ENCODE measurements at regions not wholly inside any gene's neighbourhood (a gene's known extent, or its start where the extent isn't known, plus 50 kb on each side); places are given as distances from the start of the nearest gene placed in this dataset.

DNA sequence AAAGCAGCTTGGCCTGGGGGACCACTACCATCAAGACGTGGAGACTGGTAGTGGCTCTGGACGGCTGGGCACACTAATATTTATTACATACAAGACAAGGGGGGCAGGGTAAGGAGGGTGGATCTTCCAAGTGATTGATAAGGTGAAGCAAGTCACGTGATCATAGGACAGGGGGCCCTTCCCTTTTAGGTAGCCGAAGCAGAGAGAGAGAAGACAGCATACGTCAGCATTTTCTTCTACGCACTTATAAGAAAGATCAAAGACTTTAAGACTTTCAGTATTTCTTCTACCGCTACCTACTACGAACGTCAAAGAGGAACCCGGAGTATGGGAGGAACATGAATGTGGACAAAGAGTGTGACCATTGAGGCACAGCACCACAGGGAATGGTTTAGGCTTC, 307.9 kb downstream of the RPIA start:
- TF ChIP-seq, protein P1, sequence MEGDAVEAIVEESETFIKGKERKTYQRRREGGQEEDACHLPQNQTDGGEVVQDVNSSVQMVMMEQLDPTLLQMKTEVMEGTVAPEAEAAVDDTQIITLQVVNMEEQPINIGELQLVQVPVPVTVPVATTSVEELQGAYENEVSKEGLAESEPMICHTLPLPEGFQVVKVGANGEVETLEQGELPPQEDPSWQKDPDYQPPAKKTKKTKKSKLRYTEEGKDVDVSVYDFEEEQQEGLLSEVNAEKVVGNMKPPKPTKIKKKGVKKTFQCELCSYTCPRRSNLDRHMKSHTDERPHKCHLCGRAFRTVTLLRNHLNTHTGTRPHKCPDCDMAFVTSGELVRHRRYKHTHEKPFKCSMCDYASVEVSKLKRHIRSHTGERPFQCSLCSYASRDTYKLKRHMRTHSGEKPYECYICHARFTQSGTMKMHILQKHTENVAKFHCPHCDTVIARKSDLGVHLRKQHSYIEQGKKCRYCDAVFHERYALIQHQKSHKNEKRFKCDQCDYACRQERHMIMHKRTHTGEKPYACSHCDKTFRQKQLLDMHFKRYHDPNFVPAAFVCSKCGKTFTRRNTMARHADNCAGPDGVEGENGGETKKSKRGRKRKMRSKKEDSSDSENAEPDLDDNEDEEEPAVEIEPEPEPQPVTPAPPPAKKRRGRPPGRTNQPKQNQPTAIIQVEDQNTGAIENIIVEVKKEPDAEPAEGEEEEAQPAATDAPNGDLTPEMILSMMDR (IDR thresholded peaks at IDR 0.05) = no peak
- no peak for TF ChIP-seq POLR2A (IDR thresholded peaks at IDR 0.05)
